ENCODE measurements at regions not wholly inside any gene's neighbourhood (a gene's known extent, or its start where the extent isn't known, plus 50 kb on each side); places are given as distances from the start of the nearest gene placed in this dataset.
"Not testable (repeated sequence)": the region's sequence is repeated elsewhere in the genome, so short reads cannot be mapped to it uniquely, and the experiment has no call there.

DNA sequence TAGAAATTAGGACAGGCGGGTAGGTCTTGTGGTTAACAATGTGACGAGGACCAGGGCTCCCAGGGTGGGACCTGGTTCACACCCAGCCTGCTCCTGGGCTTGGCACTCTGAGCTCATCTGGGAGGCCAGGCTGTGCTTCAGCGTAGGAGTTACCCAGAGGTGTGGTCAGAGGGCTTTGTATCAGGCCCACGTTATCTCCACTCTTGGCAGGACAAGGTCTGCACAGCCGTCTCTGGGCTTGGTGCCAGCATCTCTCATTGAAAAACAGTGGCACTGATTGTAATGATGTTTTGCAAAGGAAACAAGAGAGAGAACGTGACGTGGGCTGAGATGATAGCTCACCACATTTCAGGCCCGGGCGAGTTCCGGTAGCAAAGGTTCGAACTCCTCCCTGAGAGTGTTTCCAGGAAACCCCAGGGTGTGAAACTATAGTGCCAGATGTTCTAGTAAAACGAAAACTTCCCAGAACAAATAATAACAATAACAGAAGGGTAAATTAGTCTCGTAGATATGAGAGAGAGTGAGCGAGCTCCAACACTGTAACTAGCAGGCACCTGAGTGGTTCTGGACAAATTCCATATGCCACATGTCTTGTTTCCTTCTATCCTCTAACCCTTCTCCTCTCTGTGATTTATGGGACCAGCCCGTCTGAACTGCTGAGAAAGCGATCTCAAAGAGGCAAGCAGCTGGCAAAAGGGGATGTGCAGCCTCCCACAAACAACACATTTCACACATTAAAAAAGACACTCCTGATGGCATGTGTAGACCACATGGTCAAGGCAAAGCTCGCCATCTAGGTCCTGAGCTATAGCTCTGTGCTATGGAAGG is 227.3 kb downstream of the KTN1 start:
- DNase-seq (ENCODE audit: low spot score) = no peak

DNA sequence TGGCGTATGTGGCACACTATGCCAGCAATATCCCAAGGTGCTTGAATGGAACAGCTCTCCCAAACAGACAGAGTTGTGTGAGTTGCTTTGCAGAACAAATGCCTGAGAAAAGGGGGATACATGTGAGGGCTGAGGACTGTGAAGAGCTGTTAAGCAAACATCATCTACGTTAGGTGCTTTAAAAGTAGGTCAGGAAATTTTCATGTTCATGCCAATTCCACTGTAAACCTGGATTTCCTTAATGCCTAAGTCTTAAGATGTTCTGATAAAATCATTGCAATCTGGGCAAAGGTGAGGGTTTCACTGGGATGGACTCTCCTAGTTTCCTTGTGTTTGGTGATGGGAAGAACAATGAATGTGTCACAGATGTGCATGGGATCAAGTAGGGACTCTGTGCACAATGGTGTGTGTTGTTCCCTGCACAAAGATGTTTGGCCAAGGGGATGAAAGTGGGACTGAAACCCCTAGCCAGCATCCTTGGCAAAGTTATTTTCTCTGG is 227.9 kb downstream of the KTN1 start:
- DNase-seq (ENCODE audit: low spot score) = no peak

DNA sequence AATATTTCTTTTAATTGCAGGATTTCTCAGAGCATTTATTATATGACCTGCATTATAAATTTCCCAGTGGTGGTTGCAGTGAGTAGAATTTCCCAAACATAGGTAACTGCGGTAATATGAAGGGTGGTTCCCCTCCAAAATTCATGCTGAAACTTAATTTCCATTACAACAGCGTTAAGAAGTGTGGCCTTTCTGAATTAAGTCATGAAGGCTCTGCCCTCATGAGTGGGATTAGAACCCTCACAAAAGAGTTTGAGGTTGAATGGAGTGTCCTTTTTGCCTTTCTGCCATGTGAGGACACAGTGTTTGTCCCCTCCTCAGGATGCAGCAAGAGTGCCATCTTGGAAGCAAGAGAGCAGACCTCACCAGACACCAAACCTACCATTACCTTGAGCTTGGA is 233.6 kb downstream of the KTN1 start:
- no peak for DNase-seq (ENCODE audit: low spot score)

DNA sequence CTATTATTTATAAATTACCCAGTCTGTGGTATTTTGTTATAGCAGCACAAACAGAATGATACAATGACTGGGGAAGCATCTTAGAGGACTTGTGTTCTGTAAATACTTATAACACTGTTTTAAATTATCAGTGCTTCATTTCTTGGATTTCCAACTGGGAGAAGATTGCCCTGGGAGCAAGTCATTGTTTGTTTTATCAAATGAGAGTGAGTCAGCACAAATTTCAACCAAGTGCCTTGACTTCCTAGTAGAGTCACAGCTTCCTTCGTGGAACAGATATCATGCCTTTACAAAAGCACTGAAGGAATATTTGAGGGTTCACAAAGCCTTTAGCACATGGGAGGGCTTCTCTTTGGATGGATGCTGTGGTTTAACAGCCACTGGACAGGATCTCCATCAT is 234.1 kb downstream of the KTN1 start:
- no peak for DNase-seq (ENCODE audit: low spot score)

DNA sequence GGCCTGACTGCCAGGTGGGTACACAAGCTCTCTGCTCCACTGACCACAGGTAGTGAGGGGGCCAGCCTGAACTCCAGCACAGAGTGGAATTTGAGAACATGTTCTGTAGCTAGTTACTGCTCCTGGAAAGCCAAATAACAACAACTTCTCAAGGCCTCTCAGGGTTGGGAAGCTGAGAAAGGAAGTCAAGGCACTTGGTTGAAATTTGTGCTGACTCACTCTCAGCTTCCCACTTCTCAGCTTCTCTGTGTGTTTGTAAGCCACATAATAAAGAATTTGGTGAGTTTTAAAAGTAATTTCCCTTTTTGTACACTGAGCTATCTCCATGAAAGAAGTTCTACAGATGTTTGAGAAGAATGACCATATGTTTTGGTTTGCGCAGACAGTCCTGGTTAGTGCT is 234.9 kb downstream of the KTN1 start:
- DNase-seq (ENCODE audit: low spot score) = no peak

DNA sequence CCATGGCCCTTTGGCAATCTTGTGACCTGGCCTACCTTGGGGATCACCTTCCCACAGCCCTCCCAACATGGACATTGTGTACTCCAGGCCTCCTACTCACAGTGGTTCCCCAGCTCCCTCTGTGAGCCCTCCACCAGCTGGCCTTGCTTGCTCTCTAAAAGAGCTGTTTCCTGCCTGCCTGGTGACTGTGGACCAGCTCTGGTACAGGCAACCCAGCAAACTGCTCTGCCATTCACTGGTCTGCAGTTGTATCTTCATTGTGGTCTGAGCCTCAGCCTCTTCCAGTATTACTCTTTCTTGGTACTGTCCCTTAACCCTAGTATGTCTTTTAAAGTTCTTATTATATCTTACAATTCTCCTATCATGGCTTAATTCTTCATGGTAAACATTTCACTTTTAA is 236.2 kb downstream of the KTN1 start:
- no peak for DNase-seq (ENCODE audit: low spot score)

DNA sequence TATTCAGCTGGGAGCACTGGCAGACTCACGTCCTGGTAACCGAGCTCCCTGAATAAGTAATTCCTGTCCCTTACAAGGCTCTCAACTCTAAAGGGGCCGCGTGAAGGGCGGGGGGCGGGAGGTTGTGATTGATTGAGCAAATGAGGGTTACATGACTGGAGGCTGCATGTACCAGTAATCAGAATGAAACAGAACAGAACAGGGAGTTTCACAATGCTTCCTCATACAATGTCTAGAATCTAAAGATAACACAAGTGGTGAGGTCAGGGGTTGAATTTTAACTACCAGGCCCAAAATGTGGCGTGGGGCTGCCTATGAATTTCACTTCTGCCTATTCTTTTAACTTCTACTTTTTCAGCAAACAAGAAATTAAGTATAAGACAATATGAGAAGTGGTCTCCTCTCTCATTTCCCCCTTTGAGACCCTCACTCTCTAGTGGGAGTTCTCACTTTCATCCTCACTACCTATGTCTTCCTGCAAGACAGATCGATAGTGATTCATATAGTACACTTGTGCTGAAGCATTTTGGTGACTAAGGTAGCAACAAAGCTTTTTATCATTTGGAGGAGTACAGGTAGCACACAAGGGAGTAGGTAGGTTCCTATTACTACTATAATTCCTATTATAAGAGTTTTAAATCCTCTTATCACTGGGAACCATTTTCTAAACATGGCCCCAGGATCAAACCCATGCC is 239.8 kb downstream of the KTN1 start:
- DNase-seq (ENCODE audit: low spot score) = no peak

DNA sequence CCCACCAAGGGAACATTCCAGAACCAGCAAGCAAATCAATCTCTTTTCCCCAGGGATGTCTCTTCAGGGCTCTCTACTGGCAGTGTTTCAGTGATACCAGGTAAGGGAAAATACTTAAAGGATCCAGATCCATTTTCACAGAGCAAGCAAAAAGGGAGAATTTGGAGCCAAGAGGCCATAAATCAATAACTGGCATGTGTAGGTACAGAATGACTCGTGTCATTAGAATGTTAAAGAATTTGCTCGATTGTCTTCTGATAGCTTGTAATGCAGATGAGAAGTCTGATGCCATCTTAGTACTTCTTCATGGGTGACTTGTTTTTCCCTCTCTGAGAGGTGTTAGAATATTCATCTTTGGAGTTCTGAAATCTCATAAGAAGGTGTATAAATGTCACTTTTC is 242.9 kb downstream of the KTN1 start:
- no peak for DNase-seq (ENCODE audit: low spot score)

DNA sequence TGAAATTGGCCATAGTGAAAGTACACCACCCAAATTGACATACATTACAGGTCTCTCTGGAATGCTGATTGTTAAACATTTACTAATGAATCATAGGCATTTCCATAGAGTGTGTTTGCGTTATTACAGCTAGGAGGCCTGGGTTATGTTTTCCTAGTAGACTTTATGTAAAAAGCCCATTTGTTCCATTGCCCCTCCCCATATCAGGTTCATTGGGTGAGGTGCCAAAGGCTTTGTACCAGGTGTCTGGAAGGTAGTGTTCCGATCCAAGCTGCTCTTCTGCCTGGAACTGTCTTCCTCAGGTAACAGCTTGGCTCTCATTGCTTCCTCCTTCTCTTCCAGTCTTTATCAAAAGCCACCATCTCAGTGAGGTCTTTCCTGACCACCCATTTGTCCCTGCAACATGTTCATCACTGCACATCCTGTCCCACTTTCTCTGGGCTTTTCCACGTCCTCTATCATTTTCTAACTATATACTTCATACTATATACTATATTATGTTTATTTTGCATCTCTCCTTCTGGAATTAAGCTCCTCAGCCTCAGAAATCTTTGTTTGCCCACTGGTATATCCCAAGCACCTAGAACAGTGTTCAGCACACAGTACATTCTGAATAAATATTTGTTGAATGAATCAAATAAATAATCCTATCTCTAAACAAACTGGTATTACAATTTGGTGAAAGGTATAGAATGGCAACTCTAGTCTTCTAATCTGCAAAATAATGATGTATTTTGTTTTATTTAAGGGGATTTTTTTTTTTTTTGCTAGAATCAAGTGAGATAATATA is 252.3 kb downstream of the KTN1 start:
- DNase-seq (ENCODE audit: low spot score) = no peak

DNA sequence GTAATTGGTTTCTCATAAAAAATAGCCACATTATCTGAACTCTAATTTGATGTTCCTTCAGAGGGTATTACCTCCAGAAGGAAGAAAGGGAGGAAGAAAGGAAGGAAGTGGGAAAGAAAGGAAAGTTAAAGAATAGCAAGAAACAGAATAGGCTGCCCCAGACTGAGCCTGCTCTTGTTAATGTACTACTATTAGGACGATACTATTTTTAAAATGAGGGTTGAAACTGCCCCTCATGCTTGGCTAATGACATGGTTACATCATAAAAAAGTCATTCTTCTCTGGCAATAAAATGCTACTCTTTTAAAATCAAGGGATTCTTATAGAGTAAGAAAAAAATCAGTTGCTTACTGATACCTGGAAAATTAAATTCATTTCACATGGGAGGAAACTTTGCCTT is 253.0 kb downstream of the KTN1 start:
- no peak for DNase-seq (ENCODE audit: low spot score)

DNA sequence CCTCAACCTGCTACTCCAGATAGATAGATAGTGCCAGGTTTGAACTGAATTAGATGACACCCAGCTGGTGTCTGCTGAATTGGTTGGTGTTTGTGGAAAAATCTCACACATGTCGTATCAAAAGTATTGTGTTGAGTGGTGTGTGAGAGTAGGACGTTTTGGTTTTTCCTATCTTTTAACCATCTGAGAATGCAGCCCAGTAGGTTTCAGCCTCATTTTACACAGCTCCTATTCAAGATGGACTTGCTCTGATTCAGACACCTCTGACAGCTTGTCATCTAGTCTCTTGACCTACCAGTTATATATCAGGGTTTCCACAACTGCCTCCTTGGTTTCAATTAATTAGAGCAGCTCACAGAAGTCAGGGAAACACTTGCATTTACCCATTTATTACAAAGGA is 254.4 kb downstream of the KTN1 start:
- DNase-seq (ENCODE audit: low spot score) = no peak

DNA sequence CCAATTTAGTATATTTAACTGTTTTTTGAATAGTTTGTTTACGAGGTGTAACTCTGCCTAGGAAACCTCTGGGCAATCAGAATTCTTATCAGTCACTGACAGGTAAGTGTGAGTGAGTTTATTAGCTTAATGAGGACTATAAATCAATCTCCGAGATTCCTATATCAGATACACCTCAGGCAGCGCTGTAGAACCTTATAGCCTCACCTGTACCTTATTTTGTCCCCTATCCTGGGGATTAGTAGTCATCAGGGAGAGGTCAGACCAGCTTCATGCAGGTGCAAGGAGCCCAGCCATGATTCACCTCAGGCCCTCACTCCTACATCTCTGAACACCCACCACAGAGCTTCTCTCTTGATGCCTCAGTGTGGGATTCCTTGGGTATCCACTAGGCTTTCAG is 256.0 kb downstream of the KTN1 start:
- DNase-seq (ENCODE audit: low spot score) = no peak

DNA sequence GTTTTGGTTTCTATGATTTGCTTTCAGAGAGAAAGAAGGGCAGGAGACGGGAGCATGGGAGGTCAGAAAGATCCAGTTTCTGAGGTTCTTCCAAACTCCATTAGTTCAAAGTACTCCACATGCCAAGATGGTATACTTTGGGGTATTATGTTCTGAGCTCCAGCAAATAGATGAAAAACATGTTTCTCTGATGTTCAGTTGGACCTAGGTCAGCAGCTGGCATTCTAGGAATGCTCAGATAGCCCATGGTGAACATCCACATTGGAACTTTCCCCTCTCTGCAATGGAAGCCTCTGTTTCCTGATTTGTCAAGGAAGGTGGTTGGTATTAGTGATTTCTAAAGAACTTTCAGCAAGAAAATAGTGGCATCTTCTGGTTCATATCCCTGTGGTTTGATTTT is 257.5 kb downstream of the KTN1 start:
- DNase-seq (ENCODE audit: low spot score) = no peak

DNA sequence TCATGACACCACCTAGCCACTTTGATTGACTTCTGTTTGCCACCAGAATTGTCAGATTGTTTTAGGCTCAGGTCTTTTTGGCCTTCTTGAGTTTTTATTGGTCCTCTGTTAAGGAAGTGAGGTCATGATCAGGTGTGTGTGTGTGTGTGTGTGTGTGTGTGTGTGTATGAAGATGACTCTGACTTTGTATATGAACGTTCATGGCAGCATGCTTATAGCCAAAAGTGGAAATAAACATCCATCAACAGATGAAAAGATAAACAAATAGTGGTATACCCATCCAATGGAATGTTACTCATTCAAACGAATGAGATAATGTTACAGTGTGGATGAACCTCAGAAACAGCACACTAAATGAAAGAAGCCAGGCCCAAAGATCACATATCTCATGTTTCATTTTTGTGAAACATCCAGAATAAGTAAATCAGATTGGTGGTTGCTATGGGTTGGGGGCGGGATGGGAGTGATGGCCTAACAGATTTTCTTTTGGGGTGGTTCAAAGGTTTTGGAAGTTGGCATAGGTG is 258.6 kb downstream of the KTN1 start:
- DNase-seq (ENCODE audit: low spot score) = no peak

DNA sequence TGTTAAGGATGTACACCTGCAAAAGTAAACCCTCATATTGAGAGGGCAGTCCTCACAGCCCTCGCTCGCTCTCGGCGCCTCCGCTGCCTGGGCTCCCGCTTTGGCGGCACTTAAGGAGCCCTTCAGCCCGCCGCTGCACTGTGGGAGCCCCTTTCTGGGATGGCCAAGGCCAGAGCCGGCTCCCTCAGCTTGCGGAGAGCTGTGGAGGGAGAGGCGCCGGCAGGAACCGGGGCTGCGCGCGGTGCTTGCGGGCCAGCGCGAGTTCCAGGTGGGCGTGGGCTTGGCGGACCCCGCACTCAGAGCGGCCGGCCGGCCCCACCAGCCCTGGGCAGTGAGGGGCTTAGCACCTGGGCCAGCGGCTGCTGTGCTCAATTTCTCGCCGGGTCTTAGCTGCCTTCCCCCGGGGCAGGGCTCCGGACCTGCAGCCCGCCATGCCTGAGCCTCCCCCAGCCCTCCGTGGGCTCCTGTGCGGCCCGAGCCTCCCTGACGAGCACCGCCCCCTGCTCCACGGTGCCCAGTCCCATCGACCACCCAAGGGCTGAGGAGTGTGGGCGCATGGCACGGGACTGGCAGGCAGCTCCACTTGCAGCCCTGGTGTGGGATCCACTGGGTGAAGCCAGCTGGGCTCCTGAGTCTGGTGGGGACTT is 259.4 kb downstream of the KTN1 start:
- not testable (repeated sequence) for DNase-seq (ENCODE audit: low spot score)

DNA sequence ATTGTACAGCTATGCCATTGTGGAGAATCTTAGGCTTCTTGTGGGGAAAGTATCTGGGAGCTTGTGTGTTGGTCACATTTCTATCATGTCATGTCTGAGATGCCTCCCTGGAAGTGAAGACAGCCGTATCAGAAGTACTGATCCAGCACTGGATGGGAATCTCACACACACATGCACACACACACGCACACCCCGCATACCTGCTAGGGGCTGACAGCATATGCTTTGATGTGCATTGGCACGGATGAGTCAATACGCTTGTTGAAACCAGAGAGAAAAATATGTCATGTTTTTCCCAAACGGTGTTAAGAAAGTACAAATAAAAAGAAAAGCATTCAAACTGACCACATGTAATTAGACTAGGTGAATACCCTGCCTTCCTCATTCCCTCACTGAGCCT is 260.8 kb downstream of the KTN1 start:
- no peak for DNase-seq (ENCODE audit: low spot score)

DNA sequence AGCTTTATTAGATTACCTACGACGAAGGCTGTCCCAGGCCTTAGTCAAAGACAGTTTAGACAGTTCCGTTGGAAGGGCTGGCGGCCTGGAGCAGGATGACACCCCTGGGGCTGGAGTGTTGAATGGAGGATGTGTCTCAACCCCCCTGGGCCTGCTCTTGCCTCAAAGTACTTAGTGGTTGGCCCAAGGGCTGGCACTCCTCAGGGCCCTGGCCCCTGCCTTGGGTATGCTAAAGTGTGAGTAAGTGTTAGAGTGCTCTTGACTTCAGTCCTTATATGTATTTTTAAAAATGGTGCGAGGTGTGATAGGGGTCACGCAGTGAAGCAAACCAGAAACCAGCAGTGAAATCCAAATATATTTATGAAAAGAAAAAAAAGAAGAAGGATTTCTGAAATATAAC is 261.6 kb downstream of the KTN1 start:
- DNase-seq (ENCODE audit: low spot score) = no peak

DNA sequence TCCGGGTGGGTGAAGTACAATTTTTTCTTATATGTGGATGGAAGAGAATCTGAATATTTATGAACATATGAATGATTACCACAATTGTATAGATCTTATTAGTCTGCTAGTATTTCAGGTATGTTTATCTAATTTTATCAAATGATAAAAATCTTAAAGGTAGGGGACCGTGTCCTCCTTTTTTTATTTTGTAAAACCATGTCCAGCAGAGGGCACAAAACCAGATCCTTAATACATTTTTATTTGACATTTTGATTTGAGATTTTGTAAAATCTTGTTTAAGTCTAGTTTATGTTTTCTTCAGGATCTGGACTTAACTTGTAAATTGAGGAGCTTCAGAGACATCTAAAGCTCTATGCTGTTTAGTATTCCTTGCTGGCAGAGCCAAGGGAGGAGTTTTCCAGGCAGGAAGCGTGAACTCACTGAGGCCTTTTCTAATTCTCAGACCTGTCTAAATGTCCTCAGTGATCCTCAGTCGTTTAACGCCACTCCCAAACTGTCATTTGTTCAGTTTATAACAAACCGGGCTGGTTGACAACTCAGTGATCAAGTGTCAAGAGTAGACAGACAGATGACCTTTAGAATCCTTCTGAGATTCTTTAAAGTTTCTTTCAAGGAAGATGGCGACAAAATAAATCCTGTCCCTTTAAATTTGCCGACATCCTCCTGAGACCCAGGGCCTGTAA is 263.9 kb downstream of the KTN1 start:
- DNase-seq (ENCODE audit: low spot score) = no peak

DNA sequence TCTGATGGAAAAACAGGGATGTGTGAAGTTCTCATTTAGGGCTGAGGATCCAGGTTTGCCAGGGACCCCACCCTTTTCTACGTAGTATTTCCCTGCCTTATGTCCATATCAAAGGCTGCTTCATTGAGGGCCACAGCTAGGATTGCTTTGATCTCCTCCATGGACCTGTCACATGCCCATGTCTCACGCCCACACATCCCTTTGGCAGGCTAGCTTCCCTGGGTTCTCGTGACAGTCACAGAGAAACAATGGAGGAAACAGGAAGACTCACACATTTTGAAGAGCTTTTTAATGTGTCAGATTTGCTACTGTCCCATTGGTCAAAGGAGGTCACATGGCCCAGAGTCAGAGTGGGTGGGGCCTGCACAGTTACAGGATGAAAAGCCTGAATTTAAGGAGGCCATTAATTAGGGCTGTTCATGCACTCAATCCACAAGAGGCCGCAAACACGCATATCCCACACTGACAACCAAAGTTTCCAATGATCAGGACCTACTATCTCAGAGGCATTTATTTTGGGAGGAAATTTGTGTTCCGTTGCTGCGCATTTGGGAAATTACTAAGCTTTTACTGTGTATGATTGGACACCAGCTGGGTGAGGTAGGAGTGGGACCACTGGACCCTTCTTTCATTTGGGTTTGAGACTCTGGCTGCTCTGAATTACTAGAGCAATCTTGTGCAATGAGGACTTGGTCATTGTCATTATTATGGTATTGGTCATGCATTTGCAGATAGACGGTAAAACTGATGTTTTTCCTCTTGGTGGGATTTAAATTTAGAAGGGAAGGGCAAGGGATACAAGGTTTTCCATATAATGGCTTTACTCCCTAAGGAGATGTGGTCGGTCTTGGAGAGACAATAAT is 266.2 kb downstream of the KTN1 start:
- no peak for DNase-seq (ENCODE audit: low spot score)

DNA sequence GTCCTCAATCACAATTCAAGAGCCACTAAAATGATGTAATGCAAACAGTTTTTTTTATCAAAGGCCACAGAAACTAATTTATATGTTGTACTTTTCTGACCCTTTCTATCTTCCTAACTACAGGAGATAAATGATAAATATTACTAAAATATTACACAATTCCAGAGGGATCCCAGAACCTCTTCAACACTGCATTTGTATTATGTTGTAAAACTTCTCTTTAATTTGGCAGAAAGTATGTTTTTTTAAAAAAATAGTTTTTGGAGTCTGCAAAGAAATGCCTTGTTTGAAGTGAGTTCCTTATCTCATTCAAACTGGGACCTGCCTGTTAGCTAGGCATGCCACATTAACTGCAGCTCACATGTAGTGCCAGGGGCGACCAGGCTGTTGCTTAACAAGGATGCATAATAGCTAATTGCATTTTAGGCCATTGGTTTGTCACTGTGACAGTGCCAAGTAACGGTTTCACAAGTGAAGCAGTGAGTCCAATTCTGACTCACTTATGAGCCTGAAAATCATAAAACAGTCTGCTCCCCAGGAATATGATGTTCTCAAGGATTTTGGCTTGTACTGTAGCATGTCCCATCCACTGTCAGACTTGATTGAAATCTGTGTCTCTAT is 266.9 kb downstream of the KTN1 start:
- no peak for DNase-seq (ENCODE audit: low spot score)
